ENCODE measurements at regions not wholly inside any gene's neighbourhood (a gene's known extent, or its start where the extent isn't known, plus 50 kb on each side); places are given as distances from the start of the nearest gene placed in this dataset.
"Not testable (repeated sequence)": the region's sequence is repeated elsewhere in the genome, so short reads cannot be mapped to it uniquely, and the experiment has no call there.

DNA sequence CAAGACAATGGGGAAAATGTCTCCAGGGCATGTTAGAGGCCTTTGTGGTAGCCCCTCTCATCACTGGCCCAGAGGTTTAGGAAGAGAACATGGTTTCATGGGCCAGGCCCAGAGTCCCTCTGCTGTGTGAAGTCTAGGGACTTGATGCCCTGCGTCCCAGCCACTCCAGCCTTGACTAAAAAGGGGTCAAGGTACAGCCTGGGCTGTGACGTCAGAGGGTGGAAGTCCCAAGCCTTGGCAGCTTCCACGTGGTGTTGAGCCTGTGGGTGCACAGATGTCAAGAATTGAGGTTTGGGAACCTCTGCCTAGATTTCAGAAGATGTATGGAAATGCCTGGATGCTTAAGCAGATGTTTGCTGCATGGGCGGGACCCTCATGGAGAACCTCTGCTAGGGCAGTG lies 485.5 kb downstream of the PRR16 start:
- TF ChIP-seq, protein P1, sequence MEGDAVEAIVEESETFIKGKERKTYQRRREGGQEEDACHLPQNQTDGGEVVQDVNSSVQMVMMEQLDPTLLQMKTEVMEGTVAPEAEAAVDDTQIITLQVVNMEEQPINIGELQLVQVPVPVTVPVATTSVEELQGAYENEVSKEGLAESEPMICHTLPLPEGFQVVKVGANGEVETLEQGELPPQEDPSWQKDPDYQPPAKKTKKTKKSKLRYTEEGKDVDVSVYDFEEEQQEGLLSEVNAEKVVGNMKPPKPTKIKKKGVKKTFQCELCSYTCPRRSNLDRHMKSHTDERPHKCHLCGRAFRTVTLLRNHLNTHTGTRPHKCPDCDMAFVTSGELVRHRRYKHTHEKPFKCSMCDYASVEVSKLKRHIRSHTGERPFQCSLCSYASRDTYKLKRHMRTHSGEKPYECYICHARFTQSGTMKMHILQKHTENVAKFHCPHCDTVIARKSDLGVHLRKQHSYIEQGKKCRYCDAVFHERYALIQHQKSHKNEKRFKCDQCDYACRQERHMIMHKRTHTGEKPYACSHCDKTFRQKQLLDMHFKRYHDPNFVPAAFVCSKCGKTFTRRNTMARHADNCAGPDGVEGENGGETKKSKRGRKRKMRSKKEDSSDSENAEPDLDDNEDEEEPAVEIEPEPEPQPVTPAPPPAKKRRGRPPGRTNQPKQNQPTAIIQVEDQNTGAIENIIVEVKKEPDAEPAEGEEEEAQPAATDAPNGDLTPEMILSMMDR (IDR thresholded peaks at IDR 0.05), result not testable (repeated sequence)
- TF ChIP-seq POLR2A (IDR thresholded peaks at IDR 0.05), result not testable (repeated sequence)

Data from Peyer's patch (tissue), 4 donors.